BE2C (cell line): ENCODE measurements at regions not wholly inside any gene's neighbourhood (a gene's known extent, or its start where the extent isn't known, plus 50 kb on each side); places are given as distances from the start of the nearest gene placed in this dataset.

ENCODE experiments used
- DNase-seq: peaks from one replicate; pipeline ENCODE4 v3.0.0-alpha.2; 2020
- H3K27me3 ChIP-seq: fragments of 250-450 bp; sonication (Bioruptor Pico); 2 replicates; pipeline ENCODE4 v1.5.1; 2020; ENCODE audit warnings: mild to moderate bottlenecking
- H3K36me3 ChIP-seq: fragments of 250-450 bp; sonication (Bioruptor Pico); 2 replicates; pipeline ENCODE4 v1.5.1; 2020; ENCODE audit warnings: mild to moderate bottlenecking
- H3K4me1 ChIP-seq: fragments of 250-450 bp; sonication (Bioruptor Pico); 2 replicates; pipeline ENCODE4 v1.5.1; 2020
- H3K4me3 ChIP-seq: 2 replicates; pipeline ENCODE4 v1.5.1; 2011; ENCODE audit warnings: low read depth, low read length
- H3K9me3 ChIP-seq: fragments of 250-450 bp; sonication (Bioruptor Pico); 2 replicates; pipeline ENCODE4 v1.5.1; 2020
- TF ChIP-seq, protein P1 (sequence below): IDR thresholded peaks from 2 replicates; pipeline ENCODE4 v1.5.1; 2012; ENCODE audit warnings: mild to moderate bottlenecking, low read depth, low read length

DNA sequence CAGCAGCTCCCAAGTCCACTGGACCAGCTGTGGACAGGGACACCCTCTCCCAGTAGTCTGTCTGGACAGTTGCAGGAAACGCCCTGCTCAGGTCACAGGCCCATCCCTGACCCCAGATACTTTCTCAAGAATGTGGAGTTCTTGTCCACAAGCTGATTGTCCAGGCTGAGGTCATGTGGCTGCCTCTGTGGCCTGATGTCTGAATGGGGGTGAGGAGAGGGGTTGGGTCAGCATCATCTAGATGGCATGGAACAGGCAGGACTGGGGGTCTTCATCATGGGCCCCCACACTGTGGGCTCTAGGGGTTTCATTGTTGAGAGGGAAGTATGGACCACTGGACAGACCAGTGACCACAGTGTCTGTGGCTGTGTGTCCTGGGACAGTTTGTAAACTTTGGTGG lies 1015.0 kb downstream of the TBC1D22A start:
- no peaks in the 10 kb centered on the region for H3K36me3 ChIP-seq
- no peaks in the 10 kb centered on the region for H3K27me3 ChIP-seq
- no peak for DNase-seq
- TF ChIP-seq, protein P1, sequence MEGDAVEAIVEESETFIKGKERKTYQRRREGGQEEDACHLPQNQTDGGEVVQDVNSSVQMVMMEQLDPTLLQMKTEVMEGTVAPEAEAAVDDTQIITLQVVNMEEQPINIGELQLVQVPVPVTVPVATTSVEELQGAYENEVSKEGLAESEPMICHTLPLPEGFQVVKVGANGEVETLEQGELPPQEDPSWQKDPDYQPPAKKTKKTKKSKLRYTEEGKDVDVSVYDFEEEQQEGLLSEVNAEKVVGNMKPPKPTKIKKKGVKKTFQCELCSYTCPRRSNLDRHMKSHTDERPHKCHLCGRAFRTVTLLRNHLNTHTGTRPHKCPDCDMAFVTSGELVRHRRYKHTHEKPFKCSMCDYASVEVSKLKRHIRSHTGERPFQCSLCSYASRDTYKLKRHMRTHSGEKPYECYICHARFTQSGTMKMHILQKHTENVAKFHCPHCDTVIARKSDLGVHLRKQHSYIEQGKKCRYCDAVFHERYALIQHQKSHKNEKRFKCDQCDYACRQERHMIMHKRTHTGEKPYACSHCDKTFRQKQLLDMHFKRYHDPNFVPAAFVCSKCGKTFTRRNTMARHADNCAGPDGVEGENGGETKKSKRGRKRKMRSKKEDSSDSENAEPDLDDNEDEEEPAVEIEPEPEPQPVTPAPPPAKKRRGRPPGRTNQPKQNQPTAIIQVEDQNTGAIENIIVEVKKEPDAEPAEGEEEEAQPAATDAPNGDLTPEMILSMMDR, result no peak
- H3K4me1 ChIP-seq, result no peaks in the 10 kb centered on the region
- no peak overlapping the region for H3K4me3 ChIP-seq
- peaks cover 6% of the 10 kb centered on the region for H3K9me3 ChIP-seq

DNA sequence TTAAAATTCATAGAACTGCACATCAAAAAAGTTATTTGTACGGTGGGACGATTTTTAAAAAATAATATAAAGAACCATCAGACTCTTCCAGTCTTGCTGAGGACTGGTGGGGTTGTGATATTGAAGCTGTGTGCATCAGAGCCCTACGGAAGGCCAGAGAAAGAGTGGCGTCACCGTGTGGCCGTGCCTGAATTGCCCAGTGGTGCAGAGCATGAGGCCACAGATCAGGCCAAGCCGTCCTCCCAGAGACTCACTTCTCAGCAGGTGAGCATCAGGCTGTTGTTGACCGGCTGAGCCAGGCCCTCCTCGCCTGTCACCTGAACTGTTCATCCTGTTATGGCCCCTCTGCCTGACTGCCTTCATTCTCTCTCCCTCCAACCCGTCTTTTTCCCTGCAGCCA lies 1013.9 kb downstream of the TBC1D22A start:
- no peaks in the 10 kb centered on the region for H3K27me3 ChIP-seq
- no peaks in the 10 kb centered on the region for H3K4me1 ChIP-seq
- peaks cover 3% of the 10 kb centered on the region for H3K9me3 ChIP-seq
- no peaks in the 10 kb centered on the region for H3K36me3 ChIP-seq
- no peak overlapping the region for H3K4me3 ChIP-seq
- DNase-seq, result no peak
- TF ChIP-seq, protein P1, result no peak

DNA sequence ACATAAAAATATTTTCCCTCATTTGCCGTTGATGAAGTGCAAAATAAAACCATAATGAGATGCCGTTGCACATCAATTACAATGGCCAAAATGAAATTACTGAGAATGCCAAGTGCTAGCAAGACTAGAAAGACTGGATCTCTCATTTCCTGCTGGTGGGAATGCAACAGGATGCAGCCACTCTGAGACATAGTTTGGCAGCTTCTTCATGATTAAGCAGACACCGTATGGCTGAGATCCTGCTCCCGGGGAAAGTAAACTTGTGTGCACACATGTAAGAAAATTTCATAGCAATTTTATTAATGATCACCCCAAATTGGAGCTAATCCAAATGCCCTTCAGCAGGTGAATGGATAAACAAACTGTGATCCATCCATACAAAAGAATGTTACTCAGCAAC lies 1013.2 kb downstream of the TBC1D22A start:
- no peak for DNase-seq
- H3K36me3 ChIP-seq, result no peaks in the 10 kb centered on the region
- H3K4me1 ChIP-seq, result no peaks in the 10 kb centered on the region
- TF ChIP-seq, protein P1, result no peak
- peaks cover 3% of the 10 kb centered on the region for H3K9me3 ChIP-seq
- H3K4me3 ChIP-seq, result no peak overlapping the region
- no peaks in the 10 kb centered on the region for H3K27me3 ChIP-seq

DNA sequence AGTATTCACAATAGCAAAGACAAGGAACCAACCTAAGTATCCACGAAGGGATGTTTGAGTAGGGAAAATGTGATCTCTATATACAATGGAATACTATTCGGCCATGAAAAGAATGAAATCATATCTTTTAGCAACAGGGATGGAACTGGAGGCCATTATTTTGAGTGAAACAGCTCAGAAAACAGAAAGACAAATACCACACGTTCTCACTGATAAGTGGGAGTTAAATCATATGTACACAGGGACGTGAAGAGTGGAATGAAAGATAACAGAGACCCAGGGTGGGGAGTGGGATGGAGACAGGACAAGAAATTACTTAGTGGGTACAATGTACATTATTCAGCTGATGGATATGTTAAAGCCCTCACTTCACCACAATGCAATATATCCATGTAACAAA lies 1012.7 kb downstream of the TBC1D22A start:
- Histone ChIP-seq H3K36me3 (no peaks in the 10 kb centered on the region), H3K9me3 (peaks cover 3% of the 10 kb centered on the region), H3K4me3 (no peak overlapping the region), H3K4me1 (no peaks in the 10 kb centered on the region), H3K27me3 (no peaks in the 10 kb centered on the region)
- no peak for DNase-seq
- TF ChIP-seq, protein P1, result no peak

DNA sequence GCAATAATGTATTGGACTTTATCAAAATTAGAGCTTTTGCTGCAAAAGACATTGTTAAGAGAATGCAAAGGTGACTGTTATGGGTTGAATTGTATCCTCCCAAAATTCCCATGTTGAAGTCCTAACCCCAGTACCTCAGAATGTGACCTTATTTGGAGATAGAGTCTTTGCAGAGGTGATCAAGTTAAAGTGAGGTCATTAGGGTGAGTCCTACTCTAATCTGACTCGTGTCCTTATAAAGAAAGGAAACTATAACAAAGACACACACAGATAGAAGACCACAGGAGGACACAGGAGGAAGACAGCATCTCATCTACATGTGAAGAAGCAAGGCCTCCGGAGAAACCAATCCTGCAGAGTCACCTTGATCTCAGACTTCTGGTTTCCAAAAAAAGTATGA lies 1011.2 kb downstream of the TBC1D22A start:
- Histone ChIP-seq H3K9me3 (peaks cover 3% of the 10 kb centered on the region), H3K27me3 (no peaks in the 10 kb centered on the region), H3K4me3 (no peak overlapping the region), H3K4me1 (no peaks in the 10 kb centered on the region), H3K36me3 (no peaks in the 10 kb centered on the region)
- no peak for DNase-seq
- TF ChIP-seq, protein P1, result no peak

DNA sequence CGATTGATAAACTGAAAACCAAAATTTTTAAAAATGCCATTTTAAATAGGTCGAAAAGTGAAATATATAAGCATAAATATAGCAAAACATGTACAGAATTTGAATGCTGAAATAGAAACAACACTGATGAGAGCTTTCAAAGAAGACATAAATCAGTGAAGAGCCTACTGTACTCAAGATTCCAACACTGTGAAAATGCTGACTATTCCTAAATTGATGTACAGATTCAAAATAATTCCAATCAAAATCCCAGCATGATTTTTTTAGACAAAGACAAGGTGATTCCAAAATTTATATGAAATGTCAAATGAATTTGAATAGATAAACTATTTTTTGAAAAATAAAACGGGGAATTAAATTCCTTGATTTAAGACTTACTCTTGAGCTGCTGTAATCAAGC lies 1010.4 kb downstream of the TBC1D22A start:
- Histone ChIP-seq H3K36me3 (no peaks in the 10 kb centered on the region), H3K27me3 (no peaks in the 10 kb centered on the region), H3K4me3 (no peak overlapping the region), H3K4me1 (no peaks in the 10 kb centered on the region), H3K9me3 (peaks cover 3% of the 10 kb centered on the region)
- TF ChIP-seq, protein P1, result no peak
- no peak for DNase-seq
